HFFc6 (cell line): ENCODE measurements at regions not wholly inside any gene's neighbourhood (a gene's known extent, or its start where the extent isn't known, plus 50 kb on each side); places are given as distances from the start of the nearest gene placed in this dataset.

ENCODE experiments used
- DNase-seq: peaks from one replicate; pipeline ENCODE4 v3.0.0-alpha.2; 2018
- H3K27ac Mint-ChIP-seq: 2 replicates; pipeline ENCODE4 v1.8.0; 2020; ENCODE audit warnings: mild to moderate bottlenecking, mixed read lengths
- H3K27me3 Mint-ChIP-seq: 2 replicates; pipeline ENCODE4 v1.8.0; 2021; ENCODE audit warnings: mild to moderate bottlenecking, moderate library complexity, mixed read lengths; ENCODE audit not compliant: insufficient read depth
- H3K36me3 Mint-ChIP-seq: 2 replicates; pipeline ENCODE4 v1.8.0; 2021; ENCODE audit warnings: low read depth, mixed read lengths
- H3K4me1 Mint-ChIP-seq: 2 replicates; pipeline ENCODE4 v1.8.0; 2020; ENCODE audit warnings: low read depth, mixed read lengths
- H3K4me3 Mint-ChIP-seq: 2 replicates; pipeline ENCODE4 v1.8.0; 2020; ENCODE audit warnings: mild to moderate bottlenecking, moderate library complexity, mixed read lengths
- H3K9me3 Mint-ChIP-seq: 2 replicates; pipeline ENCODE4 v1.8.0; 2020; ENCODE audit warnings: mild to moderate bottlenecking, mixed read lengths
- TF ChIP-seq, protein P1 (sequence below): fragments of 200-600 bp; sonication (generic); IDR thresholded peaks from 2 replicates; pipeline ENCODE4 v1.5.0; 2021; ENCODE audit warnings: antibody characterized with exemption, mild to moderate bottlenecking

- no peaks in the 10 kb centered on the region; the same call in 1 of the 2 replicates for H3K27me3 Mint-ChIP-seq
- no peak overlapping the region for H3K27ac Mint-ChIP-seq
- TF ChIP-seq, protein P1, sequence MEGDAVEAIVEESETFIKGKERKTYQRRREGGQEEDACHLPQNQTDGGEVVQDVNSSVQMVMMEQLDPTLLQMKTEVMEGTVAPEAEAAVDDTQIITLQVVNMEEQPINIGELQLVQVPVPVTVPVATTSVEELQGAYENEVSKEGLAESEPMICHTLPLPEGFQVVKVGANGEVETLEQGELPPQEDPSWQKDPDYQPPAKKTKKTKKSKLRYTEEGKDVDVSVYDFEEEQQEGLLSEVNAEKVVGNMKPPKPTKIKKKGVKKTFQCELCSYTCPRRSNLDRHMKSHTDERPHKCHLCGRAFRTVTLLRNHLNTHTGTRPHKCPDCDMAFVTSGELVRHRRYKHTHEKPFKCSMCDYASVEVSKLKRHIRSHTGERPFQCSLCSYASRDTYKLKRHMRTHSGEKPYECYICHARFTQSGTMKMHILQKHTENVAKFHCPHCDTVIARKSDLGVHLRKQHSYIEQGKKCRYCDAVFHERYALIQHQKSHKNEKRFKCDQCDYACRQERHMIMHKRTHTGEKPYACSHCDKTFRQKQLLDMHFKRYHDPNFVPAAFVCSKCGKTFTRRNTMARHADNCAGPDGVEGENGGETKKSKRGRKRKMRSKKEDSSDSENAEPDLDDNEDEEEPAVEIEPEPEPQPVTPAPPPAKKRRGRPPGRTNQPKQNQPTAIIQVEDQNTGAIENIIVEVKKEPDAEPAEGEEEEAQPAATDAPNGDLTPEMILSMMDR = no peak
- H3K4me1 Mint-ChIP-seq = no peaks in the 10 kb centered on the region
- H3K9me3 Mint-ChIP-seq = peaks cover 17% of the 10 kb centered on the region; the same call in 1 of the 2 replicates
- H3K36me3 Mint-ChIP-seq = no peaks in the 10 kb centered on the region
- no peak for DNase-seq
- no peak overlapping the region for H3K4me3 Mint-ChIP-seq
These were observed 488.2 kb downstream of the NTRK2 start for GRCh38 chr9:85157772-85158171.

DNA sequence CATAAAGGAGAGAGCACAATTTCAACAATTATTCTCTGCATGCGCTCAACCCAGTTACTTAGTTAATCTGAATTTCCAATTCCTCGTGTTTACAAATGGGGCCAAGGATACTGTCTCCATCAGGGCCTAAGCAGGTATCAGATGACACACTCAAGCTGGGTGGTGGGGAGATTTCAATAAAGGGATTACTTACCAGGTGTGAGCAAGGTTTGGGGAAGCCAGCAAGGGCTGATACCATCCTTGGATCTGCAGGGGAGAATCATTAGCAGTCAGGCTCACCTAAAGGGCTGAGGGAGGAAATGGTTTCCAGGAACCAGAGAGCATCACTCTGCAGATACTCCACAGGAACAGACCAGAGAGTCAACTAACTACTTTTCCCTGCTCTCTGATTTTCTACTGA lies 487.1 kb downstream of the NTRK2 start:
- H3K27me3 Mint-ChIP-seq = no peaks in the 10 kb centered on the region; the same call in none of the 2 replicates
- no peaks in the 10 kb centered on the region for H3K4me1 Mint-ChIP-seq
- DNase-seq = no peak
- no peak overlapping the region for H3K4me3 Mint-ChIP-seq
- H3K36me3 Mint-ChIP-seq = no peaks in the 10 kb centered on the region
- TF ChIP-seq, protein P1 = no peak
- peaks cover 11% of the 10 kb centered on the region; the same call in 1 of the 2 replicates for H3K9me3 Mint-ChIP-seq
- no peak overlapping the region for H3K27ac Mint-ChIP-seq

DNA sequence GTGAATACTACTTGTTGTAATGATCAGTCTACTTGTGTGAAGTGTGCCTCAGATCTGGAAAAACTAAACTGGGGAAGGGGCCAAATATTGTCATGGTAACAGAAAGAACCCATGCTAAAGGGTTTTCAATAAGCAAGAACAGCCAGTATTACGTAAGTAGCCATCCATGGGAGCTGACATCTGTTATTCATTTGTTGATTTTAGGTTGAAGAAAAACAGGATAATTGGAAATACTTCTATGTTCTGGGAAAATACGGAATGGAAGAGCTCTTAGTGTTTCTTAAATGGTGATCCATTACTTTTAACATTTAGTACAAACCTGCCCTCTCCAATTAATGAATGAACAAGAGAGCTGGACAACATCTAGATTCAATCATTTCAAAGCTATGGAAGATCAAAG lies 485.8 kb downstream of the NTRK2 start:
- Mint-ChIP-seq H3K27ac (no peak overlapping the region), H3K4me1 (no peaks in the 10 kb centered on the region), H3K36me3 (no peaks in the 10 kb centered on the region), H3K4me3 (no peak overlapping the region), H3K9me3 (peaks cover 14% of the 10 kb centered on the region; the same call in 1 of the 2 replicates), H3K27me3 (no peaks in the 10 kb centered on the region; the same call in none of the 2 replicates)
- no peak for DNase-seq
- TF ChIP-seq, protein P1 = no peak

DNA sequence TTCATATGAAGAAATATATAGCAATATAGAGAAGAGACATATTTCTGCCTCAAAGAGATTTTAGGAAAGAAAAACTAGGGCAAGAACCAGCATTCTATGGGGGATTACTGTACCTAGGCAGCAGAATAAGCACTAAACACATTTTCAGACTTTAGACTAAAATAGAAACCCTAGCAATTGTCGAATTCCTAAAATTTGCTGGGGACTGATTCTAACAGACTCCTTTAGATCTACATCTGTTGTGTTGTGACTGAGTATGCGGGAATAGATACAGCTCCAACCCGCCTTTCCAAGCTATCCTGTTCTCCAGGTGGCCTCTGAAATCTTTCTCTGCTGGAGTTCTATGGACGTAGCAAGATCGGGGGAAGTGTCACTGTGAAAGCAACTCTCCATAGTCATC lies 482.2 kb downstream of the NTRK2 start:
- H3K4me1 Mint-ChIP-seq = no peaks in the 10 kb centered on the region
- H3K9me3 Mint-ChIP-seq = peaks cover 34% of the 10 kb centered on the region
- H3K4me3 Mint-ChIP-seq = no peak overlapping the region

GRCh38 chr9:85151162-85151561 lies 481.6 kb downstream of the NTRK2 start:
- Mint-ChIP-seq H3K27ac (no peak overlapping the region), H3K4me3 (no peak overlapping the region), H3K9me3 (peaks cover 35% of the 10 kb centered on the region), H3K36me3 (no peaks in the 10 kb centered on the region), H3K27me3 (no peaks in the 10 kb centered on the region; the same call in 1 of the 2 replicates), H3K4me1 (no peaks in the 10 kb centered on the region)
- TF ChIP-seq, protein P1 = no peak
- no peak for DNase-seq

More for the DNA sequence above, 482.2 kb downstream of the NTRK2 start:
- no peak for DNase-seq
- Mint-ChIP-seq H3K27me3 (no peaks in the 10 kb centered on the region; the same call in none of the 2 replicates), H3K36me3 (no peaks in the 10 kb centered on the region), H3K27ac (no peak overlapping the region)
- TF ChIP-seq, protein P1 = no peak
